ENCODE measurements at regions not wholly inside any gene's neighbourhood (a gene's known extent, or its start where the extent isn't known, plus 50 kb on each side); places are given as distances from the start of the nearest gene placed in this dataset.

DNA sequence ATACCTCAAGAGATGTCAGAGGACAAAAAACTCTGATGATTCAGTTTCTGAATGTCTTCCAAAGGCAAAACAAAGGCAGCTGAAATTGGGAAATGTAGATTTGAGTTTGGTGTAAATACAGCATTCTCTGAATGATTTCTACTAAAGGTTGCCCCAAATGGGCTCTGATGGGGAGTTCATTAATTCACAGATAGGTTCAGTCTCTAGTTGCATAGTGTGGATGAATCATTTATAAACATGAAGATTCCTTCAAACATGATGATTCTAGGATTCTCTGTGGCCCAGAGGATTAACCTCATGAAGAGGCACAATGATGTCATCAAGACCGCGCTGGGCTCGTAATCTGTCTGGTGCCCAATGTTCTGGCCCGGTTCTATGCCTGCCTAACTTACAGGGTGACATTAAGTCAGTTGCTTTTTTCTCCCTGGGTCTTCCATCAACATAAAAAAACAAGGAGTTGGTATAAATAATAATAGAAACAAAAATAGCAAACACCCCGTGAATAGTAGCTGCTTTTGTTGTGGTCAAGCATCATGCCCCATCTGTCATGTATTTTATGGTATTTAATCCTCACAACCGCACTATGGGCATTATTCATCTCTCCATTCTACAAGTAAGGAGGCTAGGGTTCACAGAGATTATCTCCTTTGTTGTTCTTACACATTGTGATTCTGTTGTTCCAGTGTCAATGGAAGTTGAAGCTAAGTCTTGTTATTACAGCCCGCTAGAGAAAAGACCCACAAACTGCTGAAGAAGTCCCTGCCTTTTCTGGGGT lies 509.6 kb upstream of the USP24 start:
- no peak for DNase-seq

DNA sequence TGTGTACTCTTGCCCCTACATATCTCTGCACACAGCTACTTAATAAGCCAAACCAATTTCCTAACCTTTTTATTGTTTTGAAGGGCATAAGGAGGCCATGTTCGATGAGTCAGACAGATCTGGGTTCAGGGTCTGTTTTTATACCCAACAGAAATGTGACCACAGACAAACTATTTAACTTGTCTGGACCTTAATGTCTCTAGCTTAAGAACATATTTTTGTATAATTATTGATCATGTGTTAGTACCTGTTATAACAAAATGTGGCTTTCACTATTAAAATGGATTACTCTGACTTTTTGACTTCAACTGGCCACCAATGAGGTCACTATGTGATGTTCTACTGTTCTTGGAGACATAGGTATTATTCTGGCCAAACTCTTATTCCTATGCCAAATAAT lies 507.8 kb upstream of the USP24 start:
- no peak for DNase-seq

DNA sequence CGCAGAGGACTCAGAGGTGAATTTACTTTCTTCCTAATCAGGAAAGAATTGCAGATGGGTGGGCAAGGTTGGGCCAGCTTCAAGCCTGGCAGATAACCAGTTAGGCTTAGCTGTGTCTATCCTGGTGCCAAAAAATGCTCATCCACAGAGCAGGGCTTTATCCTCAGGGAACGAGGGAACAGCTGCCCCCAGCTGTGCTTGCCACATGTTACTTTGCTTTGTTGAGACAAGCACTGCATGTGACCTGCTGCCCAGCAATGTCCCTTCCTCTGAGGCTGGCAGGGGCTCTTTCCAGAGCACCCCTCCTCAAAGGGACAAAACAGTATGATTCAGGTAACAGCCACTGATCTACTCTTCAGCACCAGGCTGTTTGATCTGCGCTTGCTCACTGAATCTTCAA lies 505.1 kb upstream of the USP24 start:
- DNase-seq: no peak

DNA sequence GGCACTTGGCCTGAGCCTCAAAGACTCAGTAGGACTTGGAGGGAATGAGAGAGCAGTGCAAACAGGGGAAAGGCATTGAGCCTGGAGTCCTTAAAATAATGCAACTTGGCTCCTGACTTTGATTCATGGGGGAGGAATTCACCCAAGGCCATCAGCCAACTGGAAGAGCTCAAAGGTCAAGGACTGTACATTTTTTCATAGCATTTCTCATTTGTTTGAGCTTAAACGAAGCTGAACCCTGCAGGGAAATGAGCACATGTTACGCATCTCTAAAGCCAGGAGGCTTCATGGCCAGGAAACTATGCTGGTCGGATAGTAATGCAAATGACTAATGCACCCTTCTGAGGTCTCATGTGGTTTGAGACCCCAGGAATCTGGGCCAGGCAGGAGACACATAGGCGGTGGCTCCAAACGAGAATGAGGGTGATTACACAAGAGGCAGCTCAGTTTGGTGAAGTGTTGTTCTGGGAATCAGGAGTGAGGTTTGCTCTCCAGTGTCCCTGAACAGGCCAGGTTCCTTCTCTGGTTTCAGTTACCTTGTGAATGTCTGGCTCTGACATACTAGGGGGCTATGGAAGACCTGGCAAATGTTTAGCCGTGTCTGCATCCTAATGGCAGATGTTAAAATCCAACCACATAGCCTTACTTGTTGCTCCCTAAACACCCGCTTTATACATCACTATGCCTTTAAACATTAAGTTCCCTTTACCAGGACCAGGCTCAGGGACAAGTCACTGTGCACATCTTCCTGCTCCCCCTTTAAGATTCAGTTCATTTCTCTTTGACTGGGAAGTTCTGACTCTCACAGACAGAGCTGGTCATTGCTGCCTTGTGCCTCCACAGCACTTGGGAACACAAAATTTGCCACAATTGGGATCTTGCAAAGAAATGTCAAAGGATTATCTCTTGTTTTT lies 503.9 kb upstream of the USP24 start:
- DNase-seq: no peak

DNA sequence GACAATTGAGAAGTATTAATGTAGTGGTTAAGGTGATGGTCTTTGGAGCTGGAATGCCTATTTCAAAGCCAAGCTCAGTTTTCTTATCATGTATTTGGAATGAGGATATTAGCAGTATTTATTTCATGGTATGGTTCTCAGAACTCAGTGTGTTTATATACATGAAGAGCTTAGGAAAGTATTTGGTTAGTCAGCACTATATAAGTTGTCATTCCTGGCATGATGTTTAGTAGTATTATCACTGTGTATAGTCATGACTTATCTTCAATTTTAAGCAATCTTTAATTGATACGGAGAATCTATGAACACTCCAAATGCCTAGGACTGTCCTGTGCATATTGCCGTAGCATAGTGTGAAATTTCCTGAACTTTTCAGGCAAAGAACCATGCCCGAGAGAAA lies 501.9 kb upstream of the USP24 start:
- no peak for DNase-seq

DNA sequence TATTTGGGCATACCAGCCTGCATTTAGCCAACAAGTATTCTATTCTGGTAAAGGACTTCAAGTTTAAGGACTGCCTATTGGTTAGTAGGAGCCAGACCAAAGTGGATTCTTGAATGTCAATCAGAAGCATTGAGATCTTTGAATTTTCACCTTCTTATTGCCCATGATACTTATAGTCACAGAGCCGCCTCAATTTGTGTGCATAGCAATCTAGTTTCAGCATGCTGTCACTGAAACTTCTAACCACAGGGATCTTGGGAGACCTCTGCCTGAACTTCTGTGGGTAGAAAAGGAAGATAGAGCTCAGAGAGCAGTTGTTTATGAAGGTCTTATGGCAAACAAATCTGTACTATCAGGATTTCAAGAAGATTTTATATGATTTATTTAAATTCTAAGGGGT lies 501.4 kb upstream of the USP24 start:
- DNase-seq: no peak

DNA sequence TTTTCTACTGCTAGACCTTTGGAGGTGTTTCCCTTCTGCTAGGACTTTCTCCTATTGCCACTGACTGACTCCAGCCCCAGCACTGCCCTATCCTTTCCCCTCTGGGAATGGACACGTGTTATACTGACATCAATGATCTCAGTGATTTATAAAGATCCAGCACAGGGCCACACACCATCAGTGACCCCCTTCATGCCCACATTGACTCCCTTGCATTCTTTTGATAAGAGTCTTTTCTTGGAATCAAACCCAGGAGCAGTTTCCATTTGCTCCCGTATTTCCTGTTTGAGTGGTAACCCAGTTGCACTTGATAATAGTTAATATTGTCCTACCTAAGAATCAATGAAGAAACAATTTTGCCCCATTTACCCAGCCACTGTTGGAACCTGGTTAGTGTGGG lies 501.0 kb upstream of the USP24 start:
- DNase-seq: no peak

DNA sequence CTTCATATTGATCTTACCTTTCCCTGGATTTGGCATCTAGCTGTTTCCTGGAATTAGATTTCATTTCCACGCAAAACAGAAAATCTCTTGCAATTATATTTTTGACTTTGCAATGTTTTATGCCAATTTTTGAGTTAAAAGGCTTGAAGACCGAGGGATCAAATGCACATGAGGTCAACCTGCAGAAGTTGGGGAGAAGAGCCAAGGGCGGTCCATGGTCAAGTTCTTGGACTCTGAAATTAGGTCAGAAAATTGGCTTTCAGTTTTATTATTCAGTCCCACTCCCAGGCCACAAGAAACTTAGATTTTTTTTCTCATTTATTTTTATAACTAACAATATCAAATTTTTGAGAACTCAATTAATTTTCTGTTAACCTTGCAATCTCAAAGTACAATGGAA lies 499.1 kb upstream of the USP24 start:
- DNase-seq: no peak

DNA sequence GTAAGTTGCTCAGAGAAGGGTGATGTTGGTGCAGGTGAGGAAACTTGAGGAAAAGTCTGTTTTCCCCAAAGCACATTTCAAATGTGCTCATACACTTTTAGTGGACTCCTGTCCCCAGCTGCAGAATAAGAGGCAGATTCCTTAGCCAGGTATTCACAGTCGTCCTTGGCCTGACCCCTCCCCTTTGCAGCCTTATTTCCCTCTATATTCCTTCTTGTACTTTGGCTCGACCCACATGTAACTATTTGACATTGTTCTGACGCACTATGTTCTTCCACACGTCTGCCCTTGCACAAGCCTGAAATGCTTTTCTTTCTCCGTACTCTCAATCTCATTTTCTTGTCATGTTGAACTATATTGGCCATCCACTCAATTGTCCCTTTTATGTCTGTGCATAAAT lies 498.4 kb upstream of the USP24 start:
- DNase-seq: no peak

DNA sequence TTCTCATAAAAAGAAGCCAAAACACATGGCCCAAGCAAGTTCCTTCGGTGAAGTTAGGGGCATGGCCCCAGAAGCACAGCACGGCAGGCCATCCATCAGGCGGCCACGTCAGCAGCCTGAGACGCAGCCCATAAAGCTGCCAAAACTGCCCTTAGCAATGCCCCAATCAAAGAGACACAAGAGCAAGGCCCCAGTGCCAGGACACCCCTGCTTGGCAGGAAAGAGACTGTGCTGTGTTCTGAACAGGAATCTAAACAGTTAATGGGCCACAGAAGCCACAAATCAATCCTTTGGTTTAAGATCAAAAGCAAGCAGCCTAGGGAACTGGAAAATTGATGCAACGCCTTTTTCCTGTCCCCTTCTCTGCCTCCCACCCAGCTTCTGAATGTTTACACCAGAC lies 497.0 kb upstream of the USP24 start:
- DNase-seq: no peak

DNA sequence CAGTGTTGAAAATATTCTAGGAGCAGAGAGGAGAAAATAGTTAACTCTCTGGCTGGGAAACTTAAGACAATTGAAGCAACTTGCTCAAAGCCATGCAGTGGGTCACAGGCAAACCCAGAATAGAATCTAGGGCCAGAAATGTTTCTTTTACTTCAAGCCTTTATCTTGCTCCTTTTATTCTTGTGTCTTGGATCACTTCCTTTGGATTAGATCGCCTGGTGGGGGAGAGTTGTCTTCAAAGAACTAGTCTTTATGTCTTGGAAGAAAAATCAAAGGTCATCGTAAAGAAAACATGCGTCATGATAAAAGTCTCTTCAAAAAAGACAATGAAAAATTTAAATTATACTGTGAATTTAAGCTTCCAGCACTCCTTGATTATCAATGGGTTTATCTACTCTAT lies 493.6 kb upstream of the USP24 start:
- no peak for DNase-seq

DNA sequence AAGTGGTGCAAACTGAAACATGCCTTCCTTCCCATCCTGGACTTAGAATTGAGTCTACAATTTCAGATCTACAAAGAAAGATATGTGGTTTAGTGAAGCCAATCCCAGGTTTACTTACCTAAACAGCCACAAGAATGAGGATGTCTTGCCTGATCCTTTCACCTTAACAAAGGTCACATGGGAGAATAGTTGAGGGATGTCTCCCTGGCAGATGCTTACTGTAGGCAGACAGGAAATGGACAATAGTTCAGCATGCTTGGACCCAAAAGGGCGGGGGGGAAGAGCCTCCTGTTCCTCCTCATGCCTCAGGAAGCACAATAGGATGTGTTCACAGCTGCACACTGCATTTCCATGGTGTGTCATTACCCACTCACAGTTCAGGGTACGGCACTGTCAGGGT lies 492.7 kb upstream of the USP24 start:
- DNase-seq: no peak

DNA sequence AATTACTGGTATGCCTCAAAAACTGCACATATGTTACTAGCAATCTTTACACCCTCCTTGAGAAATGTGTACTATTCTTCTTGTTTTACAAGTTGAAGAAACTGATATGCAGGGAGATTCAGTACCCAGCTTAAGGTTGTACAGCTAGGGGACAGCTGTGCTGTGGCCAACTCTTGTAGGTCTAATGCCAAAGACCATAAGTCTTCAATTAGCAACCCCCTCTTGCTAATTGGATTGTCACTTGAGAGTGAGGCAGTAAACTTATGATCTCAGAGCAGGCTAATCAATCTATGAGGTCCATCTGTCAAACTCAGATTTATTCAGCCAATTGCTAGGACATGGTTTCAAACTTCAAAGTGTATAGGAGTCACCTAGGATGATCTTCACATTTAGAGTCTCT lies 492.0 kb upstream of the USP24 start:
- no peak for DNase-seq

DNA sequence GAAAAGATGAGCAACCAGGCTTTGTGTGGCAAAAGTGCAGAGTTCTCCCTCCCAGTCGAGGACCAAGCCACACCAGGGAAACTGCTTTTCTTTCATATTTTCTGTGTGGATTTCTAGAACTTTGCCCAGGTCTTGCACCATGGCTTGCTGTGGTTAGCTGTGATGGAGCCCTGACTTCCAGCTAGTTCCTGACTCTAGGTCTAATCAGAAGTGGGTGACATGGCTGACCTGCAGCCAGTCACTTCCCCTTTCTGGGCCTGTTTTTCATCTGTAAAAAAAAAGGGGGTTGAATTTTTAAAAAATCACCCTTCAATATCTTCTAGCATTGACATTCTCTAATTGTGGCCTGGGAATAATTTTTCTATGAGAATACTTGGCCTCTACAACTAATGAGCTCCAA lies 491.2 kb upstream of the USP24 start:
- DNase-seq: no peak

DNA sequence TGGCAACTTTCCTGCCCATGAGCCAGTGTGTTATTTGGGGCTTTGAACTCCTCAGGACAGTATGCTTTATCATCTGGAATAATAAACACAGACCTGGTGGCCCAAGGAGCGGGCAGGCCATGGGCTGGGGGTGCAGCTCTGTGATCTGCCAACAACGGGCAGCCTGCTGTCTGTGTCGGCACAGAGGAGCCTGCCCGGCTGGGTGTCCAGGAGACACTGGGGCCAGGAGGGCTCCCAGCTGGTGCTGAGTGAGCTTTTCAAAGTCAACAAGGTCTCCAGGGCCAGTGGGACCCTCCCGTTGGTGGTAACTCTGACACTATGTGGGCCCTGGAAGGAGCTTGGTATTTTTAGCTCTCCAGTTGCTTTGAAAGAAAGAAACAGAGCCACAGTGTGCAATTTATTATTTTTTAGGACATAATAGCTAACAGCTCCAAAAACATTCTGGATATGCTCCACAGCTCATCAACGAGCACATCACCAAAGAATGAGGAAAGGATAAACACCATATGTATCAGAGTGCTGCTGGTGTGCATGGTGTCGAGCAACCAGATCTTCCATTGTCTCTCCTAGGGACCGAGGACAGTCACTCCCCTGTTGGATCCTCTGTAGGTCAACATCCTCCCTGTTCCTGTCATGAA lies 488.7 kb upstream of the USP24 start:
- no peak for DNase-seq

DNA sequence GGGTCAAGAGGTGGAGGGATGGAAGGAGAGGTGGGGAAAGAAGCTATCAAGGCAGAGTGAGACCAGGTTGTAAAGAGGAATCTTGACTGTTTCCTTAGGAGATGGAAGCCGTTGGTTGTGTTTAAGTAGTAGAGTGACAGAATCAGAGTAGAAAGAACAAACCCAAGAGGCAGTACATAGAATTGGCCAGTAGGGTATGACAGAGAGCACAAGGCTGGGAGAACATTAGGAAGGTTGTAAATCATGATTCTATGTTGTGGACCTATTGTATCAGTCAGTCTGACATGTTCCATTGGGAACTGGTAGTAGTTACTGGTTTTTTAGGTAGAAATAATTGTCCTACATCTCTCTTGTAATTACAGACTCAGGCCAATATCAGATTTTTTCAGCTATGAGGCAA lies 486.9 kb upstream of the USP24 start:
- DNase-seq: no peak

DNA sequence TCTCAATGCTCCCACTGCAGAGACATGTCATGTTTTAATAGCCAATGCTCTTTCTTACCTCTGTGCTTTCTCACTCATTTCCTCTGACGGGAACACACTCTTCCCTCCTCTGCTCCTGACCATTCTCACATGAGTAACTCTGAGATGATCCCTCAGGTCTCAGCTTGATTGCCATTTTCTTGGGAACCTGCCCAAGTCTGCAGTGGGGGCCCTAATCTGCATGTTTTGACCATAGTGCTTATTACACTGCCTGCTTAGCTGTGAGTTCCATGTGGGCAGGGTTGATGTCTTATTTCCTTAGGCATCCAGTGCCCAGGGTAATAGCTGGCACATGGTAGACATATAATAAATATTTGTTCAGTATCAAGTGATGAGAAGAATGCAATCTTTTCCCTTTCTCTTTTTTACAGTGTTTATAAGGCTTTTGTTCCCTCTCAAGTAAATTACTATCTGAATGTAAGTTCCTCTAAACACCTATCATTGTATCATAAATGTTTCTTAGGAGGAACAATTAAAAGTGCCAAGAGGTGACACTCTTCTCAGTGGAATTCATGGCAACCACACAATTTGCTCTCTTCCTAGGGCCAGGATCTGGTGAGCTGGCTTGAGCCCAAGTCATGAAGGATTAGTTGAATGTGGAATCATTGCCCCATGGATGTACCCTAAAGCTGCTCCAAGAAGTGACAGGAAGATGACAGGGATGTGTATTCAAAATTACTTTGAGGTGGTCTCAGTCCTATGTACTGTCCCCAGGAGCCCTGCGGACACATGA lies 485.4 kb upstream of the USP24 start:
- DNase-seq: no peak

DNA sequence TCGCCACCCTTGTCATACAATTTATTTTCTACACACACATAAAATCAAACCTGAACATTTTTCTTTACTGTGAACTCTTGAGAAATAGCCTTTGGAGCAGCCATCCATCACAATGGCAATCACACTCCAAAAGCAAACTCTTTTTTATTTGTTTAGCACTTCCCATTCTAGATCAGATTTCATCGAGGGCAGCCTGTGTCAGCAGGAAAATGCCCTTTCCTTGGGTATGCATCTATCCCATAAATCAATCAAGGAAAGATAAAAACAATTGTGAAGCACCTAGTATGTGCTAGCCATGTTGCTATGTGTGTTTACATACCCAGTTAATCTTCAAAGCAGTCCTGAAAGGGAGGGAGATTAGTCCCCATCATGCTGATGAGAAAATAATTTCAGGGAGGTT lies 484.1 kb upstream of the USP24 start:
- DNase-seq: no peak

DNA sequence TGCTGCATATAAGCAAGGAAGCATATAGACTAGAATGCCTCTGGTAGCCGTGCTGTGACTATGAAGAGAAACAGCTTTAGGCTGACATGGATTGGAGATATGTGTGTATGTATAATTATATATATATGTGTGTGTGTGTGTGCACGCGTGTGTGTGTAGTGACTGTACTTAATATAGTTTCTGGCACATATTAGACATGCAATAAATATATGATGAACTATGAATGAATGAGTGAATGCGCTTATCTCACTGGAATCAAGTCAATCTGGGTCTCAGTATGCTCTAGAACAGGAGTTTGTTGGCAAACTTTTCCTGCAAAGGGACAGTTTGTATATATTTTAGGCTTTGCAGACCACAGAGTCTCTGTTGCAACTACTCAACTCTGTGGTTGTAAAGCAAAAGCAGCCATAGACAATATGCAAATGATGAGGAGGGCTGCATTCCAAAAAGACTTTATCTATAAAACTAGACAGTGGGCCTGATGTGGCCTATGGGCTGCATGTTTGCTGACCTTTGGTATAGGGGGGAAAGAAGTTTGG lies 482.9 kb upstream of the USP24 start:
- no peak for DNase-seq

DNA sequence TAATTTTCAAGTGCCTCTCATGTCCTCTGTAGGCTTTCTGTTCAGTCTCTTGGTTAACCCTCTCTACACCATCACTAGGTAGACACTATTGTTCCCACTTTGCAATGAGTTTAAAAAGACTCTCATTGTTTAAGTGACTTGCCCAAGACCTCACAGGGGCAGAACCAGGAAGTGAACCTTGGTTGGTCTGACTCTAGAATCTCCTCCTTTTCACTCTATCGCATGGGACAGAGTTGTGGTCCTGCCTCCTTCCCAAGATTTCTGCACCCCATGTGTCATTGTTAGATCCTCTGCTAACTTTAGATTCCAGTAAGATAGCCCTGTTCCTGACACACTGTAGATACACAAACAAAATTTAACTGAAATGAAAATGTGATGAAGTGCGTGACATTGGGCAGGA lies 481.7 kb upstream of the USP24 start:
- no peak for DNase-seq

DNA sequence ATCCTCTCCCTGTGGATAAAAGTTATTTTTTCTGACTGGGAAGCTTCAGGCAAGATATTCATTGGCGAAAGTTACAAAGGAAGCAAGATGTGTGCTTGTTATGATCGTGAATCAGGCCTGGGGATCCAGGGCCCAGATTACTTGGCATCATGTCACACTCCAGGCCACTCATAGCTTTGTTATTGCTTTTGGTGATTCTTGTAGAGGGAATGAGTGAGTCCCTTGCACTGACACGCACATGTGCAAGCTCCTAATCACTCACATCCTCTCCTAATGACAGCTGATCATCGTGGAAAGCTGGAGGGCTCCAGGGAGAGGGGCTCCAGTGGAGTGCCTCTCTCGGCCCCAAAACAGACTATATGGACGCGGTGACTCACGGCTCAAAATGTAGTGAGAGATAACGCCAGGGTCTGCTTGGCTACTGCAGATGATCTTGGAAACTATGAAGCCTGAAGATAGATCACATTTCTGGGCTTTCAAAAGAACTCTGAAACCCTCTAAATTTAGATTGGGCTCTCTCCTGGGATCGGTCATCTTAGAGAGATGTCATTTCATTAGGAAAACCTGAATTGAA lies 481.1 kb upstream of the USP24 start:
- no peak for DNase-seq

DNA sequence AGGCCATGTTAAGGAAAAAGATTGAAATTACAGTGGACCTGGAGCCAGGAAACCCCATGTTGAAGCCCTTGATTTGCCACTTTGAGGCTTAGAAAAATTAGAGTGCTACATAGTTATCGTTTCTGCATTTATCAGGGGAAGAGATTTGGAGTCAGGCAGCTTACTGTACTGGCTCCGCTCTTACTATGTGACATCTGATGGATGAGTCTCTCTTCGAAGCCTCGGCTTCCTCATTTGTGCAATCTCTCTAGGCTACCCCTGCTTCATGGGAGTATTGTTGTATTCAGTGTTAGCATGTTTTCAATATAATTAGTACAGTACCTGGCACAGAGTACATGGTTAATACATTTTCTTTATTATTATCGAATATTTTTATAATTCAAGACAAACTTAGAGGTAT lies 480.4 kb upstream of the USP24 start:
- DNase-seq: no peak

DNA sequence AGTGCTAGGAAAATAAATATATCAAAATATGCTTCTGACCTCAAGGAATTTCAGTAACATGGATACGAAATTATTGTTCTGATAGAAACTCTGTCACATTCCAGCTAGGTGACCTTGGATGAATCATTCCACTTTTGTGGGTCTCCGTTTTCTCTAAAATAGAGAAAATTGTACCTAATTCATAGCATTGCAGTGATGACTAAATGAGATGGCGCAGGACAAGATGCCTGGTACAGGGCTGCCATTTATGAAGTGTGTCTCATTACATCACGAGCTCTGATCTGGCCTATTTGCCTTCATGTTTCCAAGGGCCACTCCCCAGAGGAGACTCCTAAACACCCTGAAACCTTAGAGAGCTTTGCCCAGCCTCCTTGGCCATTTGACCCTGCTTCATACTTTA lies 480.0 kb upstream of the USP24 start:
- DNase-seq: no peak

Measured in GDM1 (cell line).